ENCODE measurements at regions not wholly inside any gene's neighbourhood (a gene's known extent, or its start where the extent isn't known, plus 50 kb on each side); places are given as distances from the start of the nearest gene placed in this dataset.

GRCh38 chr2:100627330-100628300, 64.8 kb downstream of the PDCL3 start:
- DNase-seq: no peak

GRCh38 chr2:100628506-100628905, 65.7 kb downstream of the PDCL3 start:
- DNase-seq: no peak

- DNase-seq: no peak
Measured at GRCh38 chr2:100629309-100629708, 66.5 kb downstream of the PDCL3 start.

GRCh38 chr2:100630473-100630977, 67.7 kb downstream of the PDCL3 start:
- DNase-seq: no peak

GRCh38 chr2:100632037-100632436, 69.2 kb downstream of the PDCL3 start:
- no peak for DNase-seq

- no peak for DNase-seq
Measured at GRCh38 chr2:100632759-100633158, 70.0 kb downstream of the PDCL3 start.

GRCh38 chr2:100639588-100640390, 77.0 kb downstream of the PDCL3 start:
- no peak for DNase-seq

GRCh38 chr2:100640431-100641124, 77.8 kb downstream of the PDCL3 start:
- no peak for DNase-seq

- DNase-seq: no peak
Measured at GRCh38 chr2:100641125-100641435, 78.3 kb downstream of the PDCL3 start.

GRCh38 chr2:100642425-100642824, 79.6 kb downstream of the PDCL3 start:
- DNase-seq: no peak

- DNase-seq: no peak
Measured at GRCh38 chr2:100643467-100643866, 80.7 kb downstream of the PDCL3 start.

GRCh38 chr2:100643906-100644501, 81.2 kb downstream of the PDCL3 start:
- DNase-seq: no peak

GRCh38 chr2:100645695-100646429, 83.1 kb downstream of the PDCL3 start:
- no peak for DNase-seq

GRCh38 chr2:100647709-100648108, 84.9 kb downstream of the PDCL3 start:
- no peak for DNase-seq

GRCh38 chr2:100650151-100650550, 87.4 kb downstream of the PDCL3 start:
- no peak for DNase-seq

- no peak for DNase-seq
Measured at GRCh38 chr2:100653449-100654035, 90.7 kb downstream of the PDCL3 start.

GRCh38 chr2:100654611-100655010, 91.8 kb downstream of the PDCL3 start:
- DNase-seq: no peak

GRCh38 chr2:100655446-100655845, 92.7 kb downstream of the PDCL3 start:
- no peak for DNase-seq

- no peak for DNase-seq
Measured at GRCh38 chr2:100655936-100656534, 93.2 kb downstream of the PDCL3 start.

GRCh38 chr2:100658017-100658416, 95.2 kb downstream of the PDCL3 start:
- DNase-seq: no peak

Data from kidney glomerular epithelial cell (primary cell).